ENCODE measurements at regions not wholly inside any gene's neighbourhood (a gene's known extent, or its start where the extent isn't known, plus 50 kb on each side); places are given as distances from the start of the nearest gene placed in this dataset.

GRCh38 chr16:73998707-73999106, 297.9 kb upstream of the PSMD7 start:
- Histone ChIP-seq H3K4me3 (ENCODE audit: low read depth in 2 of 2, low read length in 2 of 2) (no peak overlapping the region), H3K9me3 (ENCODE audit: control insufficient read depth, insufficient read depth, low read depth, low read length) (no peaks in the 10 kb centered on the region), H3K27me3 (ENCODE audit: control insufficient read depth, insufficient read depth, low read length) (no peaks in the 10 kb centered on the region), H3K36me3 (ENCODE audit: control insufficient read depth, insufficient read depth, low read length) (no peaks in the 10 kb centered on the region), H3K27ac (ENCODE audit: low read length) (no peak overlapping the region), H3K4me1 (ENCODE audit: control insufficient read depth, insufficient read depth, low read length) (no peaks in the 10 kb centered on the region)
- BruUV-seq (replicated peaks): no TSS peak
- in situ Hi-C loops (cut with HindIII; ENCODE audit: low pct_unique_long_range_greater_than_20kb, low sequenced_read_pairs): no loop called here
- TF ChIP-seq CTCF (IDR thresholded peaks at IDR 0.05) (no peak), TCF7L2 (IDR thresholded peaks at IDR 0.05; ENCODE audit: low read depth, low read length) (no peak), REST (IDR thresholded peaks at IDR 0.05; ENCODE audit: insufficient read depth in 1 of 2, low read depth in 2 of 2, low read length in 1 of 2) (no peak), POLR2AphosphoS5 (IDR thresholded peaks at IDR 0.05; ENCODE audit: low read depth, low read length) (no peak), SIN3A (IDR thresholded peaks at IDR 0.05; ENCODE audit: borderline replicate concordance, insufficient read depth, low read depth, low read length) (no peak)
- CTCF ChIA-PET: no interaction called here
- POLR2A ChIA-PET: no interaction called here
- DNase-seq (ENCODE audit: low read depth, low spot score): no peak
- intact Hi-C loops (cut with micrococcal nuclease; ENCODE audit: unreplicated experiment): no loop called here
- ATAC-seq: no peak

- BruUV-seq (replicated peaks): no TSS peak
- no peaks in the 10 kb centered on the region for H3K36me3 ChIP-seq (ENCODE audit: control insufficient read depth, insufficient read depth, low read length)
- POLR2A ChIA-PET: no interaction called here
Measured at GRCh38 chr16:73997971-73998370, 298.6 kb upstream of the PSMD7 start.

More at GRCh38 chr16:73997971-73998370, 298.6 kb upstream of the PSMD7 start:
- no peak for ATAC-seq
- H3K27ac ChIP-seq (ENCODE audit: low read length): no peak overlapping the region
- H3K4me3 ChIP-seq (ENCODE audit: low read depth in 2 of 2, low read length in 2 of 2): no peak overlapping the region
- no peak for DNase-seq (ENCODE audit: low read depth, low spot score)
- H3K9me3 ChIP-seq (ENCODE audit: control insufficient read depth, insufficient read depth, low read depth, low read length): no peaks in the 10 kb centered on the region
- in situ Hi-C loops (cut with HindIII; ENCODE audit: low pct_unique_long_range_greater_than_20kb, low sequenced_read_pairs) (no loop called here), intact Hi-C loops (cut with micrococcal nuclease; ENCODE audit: unreplicated experiment) (no loop called here)
- H3K27me3 ChIP-seq (ENCODE audit: control insufficient read depth, insufficient read depth, low read length): no peaks in the 10 kb centered on the region
- no peaks in the 10 kb centered on the region for H3K4me1 ChIP-seq (ENCODE audit: control insufficient read depth, insufficient read depth, low read length)
- TF ChIP-seq REST (IDR thresholded peaks at IDR 0.05; ENCODE audit: insufficient read depth in 1 of 2, low read depth in 2 of 2, low read length in 1 of 2) (no peak), TCF7L2 (IDR thresholded peaks at IDR 0.05; ENCODE audit: low read depth, low read length) (no peak)
- CTCF ChIA-PET: no interaction called here

All from Panc1 (cell line).